Stimulated activated CD4-positive, alpha-beta T cell treated with anti-CD3 and anti-CD28 coated beads, Interleukin-4, amount 100 ng/mL, for 1 hour (primary cell): ENCODE measurements at regions not wholly inside any gene's neighbourhood (a gene's known extent, or its start where the extent isn't known, plus 50 kb on each side); places are given as distances from the start of the nearest gene placed in this dataset.

Source experiments
- DNase-seq: peaks from one replicate; pipeline ENCODE4 v3.0.0-alpha.2; 2020

DNA sequence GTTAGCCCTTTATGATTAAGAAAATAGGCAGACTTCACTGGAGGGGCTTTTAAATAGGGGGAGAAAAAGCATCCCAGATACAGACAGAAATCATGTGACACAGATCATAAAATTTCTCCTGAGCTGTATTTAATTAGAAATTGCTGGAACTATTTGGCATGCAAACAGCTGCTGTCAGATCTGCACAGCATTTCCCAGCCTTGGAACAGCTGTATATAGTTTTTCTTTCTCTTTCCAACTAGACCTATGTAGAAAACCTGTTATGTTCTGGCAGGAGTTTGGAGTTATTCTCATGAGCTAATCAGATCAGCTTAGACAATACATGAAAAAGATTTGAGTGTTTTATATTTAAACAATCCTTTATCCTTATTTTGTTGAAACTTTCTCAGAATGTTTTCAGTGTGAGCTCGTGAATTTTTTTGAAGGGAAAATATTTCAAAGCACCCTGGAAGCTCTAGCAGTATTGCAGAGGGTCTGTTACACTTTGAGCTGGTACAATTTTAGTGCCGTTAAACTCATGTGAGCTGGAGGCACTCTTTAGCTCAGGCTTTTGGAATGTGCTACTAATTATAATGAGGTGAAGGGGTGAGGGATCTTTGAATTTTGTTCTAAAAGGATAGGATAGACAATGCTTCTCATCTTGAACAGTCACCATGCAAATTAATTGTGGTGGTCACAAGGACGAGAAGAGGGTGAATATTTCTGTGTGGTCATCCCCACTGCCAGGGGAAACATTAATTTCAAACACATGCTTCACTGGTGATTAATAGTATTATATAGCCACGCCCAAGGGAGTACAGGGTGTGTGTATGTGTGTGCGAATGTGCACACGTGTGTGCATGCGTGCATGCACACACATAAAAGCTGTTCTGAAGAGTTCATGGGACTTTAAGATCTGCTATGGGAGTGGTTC, 239.4 kb upstream of the FBXL7 start:
- no peak for DNase-seq

DNA sequence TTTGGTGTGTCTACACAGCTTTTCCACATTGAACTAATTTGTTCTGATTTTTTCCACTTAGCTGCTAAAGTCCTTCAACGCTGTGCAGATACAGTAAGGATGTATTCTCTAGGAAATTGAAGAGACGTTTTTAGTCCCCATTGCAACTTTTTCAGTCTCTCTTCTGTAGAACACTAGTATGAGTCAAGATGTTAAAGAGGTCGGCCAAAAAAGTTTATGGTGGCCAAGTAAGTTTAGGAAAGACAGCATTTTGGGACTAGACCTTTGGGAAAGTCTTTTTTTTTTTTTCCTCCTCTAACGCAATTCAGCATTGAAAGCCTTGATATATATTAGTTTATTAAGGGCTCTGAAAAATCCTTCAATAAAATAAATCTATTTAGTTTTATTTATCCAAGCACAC, 243.5 kb upstream of the FBXL7 start:
- DNase-seq: no peak

DNA sequence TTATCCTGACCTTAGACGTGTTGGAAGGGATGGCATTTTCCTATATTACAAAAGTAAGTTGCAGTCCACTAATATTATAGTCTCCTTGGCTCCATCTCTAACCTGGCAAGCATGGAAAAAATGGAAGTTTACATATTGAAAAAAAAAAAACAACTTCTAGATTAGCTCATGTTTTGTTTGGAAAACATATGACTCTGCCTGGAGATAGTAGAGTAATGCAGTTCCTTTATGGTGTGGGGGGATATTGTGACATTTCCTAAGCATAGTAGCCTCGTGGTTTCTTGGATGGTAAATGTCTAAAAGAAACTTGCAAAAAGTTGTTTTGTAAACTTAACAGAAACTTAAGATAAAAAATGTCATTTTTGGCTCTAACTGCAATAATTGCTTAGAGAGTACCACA, 244.4 kb upstream of the FBXL7 start:
- no peak for DNase-seq

DNA sequence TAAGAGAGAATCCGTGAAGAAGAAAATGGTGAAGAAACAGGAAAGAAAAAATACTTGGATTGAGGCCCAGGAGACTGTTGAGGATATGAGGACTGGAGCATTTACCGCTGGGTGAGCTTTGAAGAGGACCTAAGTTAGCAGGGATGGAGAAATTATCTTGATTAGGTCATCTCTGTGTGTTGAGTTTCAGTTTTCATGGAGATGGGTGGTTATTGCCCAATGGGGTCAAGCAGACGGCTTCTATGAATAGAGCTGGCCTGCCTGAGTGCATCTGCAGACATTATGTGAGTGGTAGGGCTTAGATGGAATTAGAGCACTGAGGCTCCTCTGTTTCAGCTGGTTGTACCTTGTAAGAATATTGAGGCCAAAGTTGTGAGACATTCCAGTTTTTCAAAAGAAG, 245.4 kb upstream of the FBXL7 start:
- no peak for DNase-seq

DNA sequence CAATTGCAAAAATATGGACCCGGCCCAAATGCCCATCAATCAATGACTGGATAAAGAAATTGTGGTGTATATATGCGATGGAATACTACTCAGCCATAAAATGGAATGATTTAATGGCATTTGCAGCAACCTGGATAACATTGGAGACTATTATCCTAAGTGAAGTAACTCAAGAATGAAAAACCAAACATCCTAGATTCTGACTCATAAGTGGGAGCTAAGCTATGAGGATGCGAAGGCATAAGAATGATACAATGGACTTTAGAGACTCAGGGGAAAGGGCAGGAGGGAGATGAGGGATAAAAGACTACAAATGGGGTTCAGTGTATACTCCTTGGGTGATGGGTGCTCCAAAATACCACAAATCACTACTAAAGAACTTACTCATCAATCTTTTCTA, 247.6 kb upstream of the FBXL7 start:
- no peak for DNase-seq

DNA sequence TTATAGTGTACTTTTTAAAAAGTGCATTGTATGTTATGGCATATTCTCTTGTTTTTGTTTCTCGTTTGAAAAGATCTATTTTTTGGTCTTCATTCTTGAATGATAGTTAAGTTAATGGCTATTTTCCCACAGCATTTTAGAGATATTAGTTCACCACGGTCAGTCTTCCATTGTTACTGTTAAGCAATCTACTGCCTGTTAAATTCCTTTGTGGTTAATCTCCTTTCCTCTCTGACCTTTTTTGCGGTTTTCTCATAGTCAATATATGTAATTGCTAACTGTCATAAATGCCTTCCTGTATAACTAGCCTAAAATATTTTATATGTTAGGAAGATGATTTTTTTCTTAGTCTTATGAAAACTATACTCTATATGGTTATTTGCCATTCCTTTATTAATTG, 250.8 kb upstream of the FBXL7 start:
- no peak for DNase-seq

DNA sequence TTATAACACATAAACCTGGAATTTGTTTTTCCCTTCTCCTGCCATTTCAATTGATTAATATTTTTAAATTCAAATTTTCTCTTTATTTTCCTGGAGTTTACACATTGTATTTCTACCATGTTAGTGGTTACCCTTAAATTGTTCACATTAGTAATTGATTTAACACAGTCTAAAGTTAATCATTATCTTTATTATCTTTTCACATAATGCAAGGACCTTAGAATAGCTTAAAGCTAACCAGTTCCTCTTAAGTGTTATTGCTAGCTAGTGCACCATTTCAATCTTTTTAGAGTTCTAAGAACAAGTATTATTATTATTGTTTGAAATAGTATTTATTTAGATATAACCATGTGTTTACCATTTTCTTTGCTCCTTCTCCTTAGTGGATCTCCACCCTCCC, 251.2 kb upstream of the FBXL7 start:
- DNase-seq: no peak

DNA sequence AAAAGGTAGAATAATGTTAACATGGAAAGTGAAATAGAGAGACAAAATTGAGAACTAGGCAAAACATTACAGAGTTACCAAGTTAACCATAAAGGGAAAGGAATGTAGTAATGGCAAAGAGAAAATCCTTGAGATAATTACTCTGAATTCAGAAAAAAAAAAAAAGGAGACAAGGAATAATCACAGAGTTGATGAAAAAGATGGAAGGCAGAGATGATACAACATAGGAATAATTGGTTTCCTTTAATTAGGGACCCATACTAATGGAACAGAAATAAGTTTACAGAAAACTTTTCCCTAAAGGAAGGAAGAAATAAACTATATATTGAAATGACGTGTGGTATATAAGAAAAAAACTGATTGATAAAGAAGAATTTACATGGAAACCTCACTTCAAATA, 254.1 kb upstream of the FBXL7 start:
- no peak for DNase-seq

DNA sequence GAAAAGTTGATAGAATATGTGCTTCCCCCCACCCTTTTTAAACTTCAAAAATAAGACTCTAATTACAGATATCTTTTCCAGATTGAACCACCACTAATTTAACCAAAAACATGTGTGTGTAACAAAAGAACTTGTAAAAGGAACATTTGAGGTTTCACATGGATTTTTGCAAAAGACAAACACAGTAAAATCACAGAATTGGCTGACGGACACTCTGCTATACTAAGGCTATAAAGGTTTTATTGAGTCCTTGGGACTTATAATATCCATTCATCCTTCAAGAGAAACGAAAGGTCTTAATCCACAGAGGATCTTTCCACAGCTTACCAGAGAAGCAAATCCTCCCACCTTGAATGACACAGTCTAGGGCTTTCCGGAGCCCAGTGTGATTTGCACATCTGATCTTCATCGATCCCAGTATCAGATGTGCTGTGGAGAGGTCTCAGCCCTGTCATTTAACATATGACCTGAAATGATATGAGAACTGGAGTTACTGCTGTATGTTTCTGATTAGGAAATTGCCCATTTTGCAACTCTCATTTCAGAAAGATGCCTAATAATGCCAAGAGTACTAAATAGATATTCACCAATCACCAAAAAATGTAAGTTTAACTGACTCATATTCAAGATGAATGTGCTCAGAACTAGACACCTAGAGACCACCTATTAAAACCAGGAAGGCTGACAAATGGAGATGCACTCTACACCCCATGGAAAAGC, 256.5 kb upstream of the FBXL7 start:
- no peak for DNase-seq

DNA sequence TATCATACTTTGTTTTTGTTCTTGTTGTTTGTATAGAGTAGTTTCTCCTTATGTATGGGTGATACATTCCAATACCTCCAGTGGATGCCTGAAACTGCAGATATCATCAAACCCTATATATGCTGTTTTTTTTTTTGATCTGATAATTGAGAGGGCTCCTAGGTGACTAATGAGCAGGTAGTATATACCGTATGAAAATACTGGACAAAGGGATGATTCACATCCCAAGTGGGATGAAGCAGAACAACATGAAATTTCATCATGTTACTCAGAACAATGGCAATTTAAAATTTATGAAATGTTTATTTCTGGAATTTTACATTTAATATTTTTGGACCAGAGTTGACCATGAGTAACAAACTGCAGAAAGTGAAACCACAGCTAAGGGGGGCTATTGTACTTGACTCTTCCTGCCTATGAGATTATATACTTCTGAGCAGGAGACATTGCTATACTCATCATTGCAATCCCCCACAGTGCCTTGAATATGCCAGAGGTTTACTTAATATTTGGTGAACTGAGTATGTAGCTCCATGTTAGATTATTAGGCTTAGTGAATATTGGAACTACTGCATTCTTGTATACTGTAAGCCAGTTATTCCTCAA, 258.7 kb upstream of the FBXL7 start:
- no peak for DNase-seq

DNA sequence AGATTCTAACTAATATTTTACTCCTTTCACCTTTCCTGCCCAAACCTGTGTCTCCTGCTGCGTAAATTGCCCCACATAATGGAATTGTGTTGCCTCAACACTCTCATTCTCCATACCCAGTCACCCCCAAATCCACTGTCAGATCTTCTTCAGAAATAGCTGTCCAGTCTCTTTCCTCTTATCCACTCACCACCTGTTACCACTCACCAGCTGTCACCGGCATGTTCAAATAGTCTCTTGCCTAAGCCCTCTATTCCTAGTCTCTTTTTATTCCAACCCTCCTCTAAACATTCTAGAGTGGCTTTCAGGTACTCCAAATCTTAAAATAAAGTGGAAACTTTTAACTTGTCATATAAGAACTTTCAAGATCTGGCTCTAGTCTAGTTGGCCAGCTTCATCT, 262.0 kb upstream of the FBXL7 start:
- no peak for DNase-seq

DNA sequence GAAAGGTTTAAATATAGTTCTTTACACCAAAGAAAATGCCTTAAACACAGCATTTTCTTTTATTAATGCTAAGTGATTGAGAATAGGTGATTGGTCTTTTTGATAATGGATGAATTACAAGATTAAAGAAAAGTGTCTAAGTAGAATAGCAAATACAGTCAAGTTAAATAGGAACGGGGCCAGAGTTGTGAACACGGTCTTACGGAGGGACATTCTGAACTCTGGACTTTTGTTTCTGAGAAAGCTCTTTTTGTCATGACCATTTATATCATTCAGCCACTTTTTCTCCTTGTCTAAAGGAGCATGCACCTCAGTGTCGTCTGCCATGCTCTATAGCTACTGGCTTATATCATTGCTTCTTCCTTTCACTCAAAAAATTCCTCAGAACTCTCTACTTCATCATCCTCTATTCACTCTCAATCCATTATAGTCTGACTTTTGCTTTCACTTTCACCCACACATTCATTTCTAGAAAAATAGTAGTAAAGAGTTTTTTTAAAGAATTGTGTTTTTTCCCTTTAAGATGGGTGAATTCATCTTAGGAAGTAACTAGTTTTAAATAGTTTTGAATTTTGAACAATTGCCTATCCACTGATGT, 263.0 kb upstream of the FBXL7 start:
- DNase-seq: no peak

DNA sequence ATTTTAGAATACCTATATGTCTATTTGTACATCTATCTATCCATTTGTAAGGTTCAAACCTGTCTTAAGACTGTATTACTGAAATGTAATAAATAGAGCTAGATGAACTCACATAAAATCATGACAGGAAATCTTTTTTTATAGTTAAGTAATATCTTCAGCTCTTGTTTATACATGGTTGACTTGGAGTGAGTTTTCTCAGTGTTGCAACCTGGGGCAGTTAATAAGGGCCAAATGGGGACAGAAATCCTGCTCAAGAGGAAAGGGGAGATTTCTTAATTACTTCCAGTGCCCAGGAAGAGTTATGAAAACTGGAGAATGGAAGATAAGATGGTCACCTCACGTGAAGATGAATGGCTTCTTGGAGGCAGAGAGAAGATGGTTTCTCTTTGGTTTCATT, 265.1 kb upstream of the FBXL7 start:
- DNase-seq: no peak

DNA sequence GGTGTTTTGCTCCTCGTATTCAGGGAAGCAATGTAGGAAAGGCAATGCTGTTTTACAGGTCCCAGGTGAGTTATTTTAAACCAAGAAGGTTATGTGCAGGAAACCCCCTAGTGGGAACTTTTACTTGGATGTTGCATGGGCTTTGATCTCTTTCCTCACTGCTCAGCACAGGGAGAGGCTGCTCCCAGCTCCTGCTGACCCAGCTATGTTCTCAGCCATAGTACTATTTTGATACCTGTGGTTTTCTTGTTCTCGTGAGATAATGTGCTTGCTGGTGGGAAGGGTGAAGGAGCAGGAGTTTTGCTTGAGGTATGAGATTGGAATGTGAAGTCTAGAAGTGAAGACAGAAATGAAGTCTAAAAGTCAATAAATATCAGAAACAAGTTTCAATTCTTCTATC, 265.6 kb upstream of the FBXL7 start:
- no peak for DNase-seq

DNA sequence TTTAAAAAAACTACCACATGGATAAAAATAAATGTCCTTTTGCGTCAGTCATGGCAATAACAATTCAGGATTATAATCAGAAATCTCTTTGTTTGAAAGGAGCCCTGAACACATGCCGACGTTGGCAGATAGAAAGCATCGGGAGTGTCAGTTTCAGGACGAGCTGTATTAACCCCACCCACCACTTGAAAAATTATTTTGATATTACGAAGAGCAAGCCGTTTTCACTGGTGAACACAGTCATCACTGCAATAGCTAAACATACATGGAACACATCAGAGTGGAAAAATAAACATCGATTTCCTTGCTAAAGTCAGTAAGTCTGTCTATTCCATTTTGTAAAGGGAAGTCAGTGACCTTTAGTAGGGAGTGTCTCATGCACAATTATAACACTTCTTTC, 266.4 kb upstream of the FBXL7 start:
- no peak for DNase-seq

DNA sequence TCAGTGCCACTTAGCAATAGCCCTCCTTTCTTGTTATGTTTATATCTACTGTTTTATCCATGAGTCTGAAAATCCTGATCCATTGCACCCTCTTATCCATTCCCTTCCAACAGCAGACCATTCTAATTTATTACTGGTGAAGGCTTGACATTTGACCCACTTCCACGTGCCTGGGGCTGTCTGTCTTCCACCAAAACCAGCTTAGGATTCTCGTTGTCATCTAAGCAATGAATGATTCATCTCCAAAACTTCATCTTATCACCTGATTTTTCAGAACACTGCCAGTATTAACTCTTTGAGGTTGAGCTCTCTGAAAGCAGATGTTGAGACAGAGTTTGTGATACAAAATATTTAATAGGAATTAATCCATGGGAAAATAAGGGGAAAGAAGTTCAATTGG, 277.8 kb upstream of the FBXL7 start:
- no peak for DNase-seq

DNA sequence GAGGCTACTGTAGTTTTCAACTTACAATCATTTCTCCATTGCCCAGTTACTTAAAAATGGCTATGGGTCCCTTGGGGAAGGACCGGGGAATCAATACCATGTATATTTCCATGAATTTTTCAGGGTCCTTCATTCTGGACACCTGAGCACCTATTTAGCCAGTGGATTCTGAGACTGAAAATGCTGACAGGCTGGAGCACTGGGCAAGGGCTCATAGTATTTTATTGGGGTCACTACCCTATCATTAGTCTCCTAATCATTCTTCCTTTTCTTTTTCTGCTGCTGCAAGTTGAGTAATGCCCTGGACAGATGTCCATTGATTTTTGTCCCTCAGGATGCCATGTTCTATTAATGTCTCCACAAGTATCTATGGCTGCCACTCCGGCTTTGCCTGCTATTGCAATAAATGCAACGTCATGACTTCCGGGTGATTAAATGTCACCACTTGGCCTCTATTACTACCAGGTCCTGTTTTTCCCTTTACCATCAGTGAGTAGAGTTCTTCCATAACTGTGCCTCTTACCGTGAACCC, 279.3 kb upstream of the FBXL7 start:
- DNase-seq: no peak

DNA sequence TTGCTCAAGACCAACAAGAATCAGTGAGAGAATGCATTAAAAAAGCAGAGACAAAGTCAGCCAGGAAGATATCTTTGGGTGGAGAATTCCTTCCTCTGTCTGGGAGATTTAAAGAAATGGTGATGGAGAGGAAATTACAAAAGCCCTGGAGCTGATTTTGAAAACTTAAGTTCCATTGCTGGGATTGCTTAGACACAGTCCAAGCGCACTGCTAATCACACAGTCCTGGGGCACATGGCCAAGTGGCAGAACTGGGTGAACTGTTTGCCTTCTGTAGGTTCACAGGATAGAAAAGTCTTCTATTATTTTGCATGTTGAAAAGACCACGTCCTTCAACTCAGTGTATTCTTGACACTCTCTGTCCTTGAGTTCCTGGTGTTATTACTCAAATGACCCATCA, 284.9 kb upstream of the FBXL7 start:
- no peak for DNase-seq

DNA sequence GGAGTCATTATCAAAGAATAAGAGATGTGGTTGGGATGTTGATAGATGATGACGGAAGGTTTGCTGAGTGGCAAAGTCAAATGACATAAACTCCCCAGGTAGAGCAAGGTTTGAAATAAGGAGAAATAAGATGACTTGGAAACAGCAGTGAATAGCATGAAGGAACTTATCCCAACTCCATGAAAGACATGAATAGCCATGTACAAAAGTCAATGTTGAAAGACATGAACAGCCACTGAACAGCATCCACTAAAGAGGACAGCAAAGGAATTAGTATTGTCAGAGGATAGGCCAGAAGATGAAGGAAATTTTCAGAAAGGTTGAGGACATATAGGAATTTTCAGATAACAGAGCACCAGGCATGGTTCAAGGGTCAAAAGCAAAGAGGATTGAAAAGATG, 286.0 kb upstream of the FBXL7 start:
- no peak for DNase-seq

DNA sequence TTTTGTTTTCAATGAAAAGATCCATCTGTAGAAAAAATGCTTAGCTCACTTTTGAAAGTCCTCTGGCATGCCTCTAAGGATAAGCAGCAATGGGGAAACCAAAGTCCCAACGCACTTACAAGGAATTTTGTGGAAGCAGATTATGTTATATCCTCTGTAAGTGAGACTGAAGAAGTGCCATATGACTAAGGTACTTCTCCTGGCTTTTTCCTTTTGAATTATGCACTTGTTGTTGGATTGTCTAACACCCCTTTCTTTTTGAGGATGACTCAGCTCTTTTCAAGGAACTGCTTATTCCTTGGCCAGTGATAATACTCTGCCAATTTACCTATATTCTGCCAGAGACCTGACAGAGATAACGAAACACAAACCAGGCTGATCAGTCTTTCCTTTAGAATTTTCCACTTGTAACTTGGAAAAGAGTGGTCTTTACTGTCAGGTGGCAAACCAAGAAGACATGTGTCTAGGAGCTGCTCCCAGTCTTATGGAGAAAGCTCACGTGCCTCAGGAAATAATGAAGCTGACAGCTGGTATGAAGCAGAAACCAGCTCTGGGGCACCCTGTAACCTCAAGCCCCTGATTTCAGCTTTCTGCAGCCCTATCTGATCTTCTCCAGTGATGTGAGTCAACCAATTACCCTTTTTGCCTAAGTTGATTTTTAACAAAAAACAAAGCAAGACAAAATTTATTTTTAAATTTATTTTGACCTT, 290.8 kb upstream of the FBXL7 start:
- DNase-seq: no peak

DNA sequence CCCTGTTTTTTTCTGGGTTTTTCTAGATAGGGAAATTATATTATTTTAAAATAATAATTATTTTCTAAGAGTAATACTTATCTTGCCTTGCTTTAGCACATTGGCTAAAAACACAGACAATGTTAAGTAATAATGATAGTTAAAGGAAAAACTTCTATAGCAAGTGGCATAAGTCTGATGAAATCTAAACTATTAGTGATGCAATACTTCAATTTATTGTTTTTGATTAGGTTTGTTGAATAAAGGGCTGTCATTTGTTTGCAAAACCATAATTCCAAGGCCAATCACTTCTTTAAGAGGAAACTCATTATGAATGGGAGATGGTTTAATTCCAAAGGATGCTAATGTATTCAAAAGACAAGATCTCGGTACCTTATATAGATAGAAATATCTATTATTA, 293.8 kb upstream of the FBXL7 start:
- DNase-seq: no peak

DNA sequence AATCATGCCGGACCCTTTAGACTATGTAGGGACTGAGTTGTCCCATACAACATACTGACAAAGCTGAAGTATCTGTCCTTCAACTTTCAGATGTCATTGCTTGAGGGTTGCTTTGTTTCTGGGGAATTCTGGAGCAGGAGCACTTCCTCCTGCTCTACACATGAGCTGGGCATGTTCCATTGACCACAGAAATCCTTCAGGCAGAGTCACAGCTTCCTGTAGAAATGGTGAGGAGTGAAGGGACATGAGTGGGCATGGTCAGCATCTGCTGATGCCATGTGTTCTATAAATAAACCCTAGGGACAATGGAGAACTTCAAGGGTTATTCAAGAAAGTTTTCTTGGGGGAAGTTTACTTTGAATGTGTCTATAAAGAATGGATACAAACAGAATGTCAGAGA, 296.6 kb upstream of the FBXL7 start:
- no peak for DNase-seq

DNA sequence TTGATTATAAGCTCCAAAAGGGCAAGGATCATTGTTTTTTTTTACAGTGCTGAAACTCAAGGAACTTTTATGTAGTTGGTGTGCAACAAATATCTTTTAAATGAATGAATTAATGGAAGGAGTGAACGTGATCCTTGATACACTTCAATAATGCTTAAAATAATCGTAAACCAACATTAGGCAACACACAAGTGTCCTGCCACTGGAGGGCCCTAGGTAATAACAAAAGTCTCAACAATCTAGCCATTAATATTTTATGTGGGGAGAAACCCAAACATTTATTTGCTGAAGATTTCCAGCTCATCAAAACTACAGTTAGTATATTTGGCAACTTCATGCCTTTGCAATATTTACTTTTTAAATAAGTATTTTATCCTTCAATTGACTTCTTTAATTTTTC, 309.0 kb upstream of the FBXL7 start:
- DNase-seq: no peak
